ENCODE measurements at regions not wholly inside any gene's neighbourhood (a gene's known extent, or its start where the extent isn't known, plus 50 kb on each side); places are given as distances from the start of the nearest gene placed in this dataset.

- no peak overlapping the region for H3K23ac ChIP-seq (ENCODE audit: insufficient read length)
- no peak overlapping the region for H2BK15ac ChIP-seq (ENCODE audit: low read length)
- POLR2A ChIA-PET (ENCODE audit: partially characterized antibody): no interaction called here
- no peak overlapping the region for H3K4me2 ChIP-seq (ENCODE audit: insufficient read depth in 1 of 2, low read depth in 2 of 2, low read length in 2 of 2)
- no peaks in the 10 kb centered on the region; a peak in 1 of 7 replicates for H3K4me1 ChIP-seq (replicated peaks in 1 of 4; ENCODE audit: control insufficient read depth in 3 of 4, insufficient read depth in 4 of 4, low read length in 3 of 4)
- H4K91ac ChIP-seq (replicated peaks; ENCODE audit: insufficient read length, low read length): no peak overlapping the region
- H4K5ac ChIP-seq (ENCODE audit: insufficient read length, low read depth, low read length): no peak overlapping the region
- H3K4me3 ChIP-seq (ENCODE audit: extremely low read depth in 1 of 4, insufficient read depth in 2 of 4, low read depth in 3 of 4, low read length in 4 of 4): no peak overlapping the region
- no peak overlapping the region for H2BK120ac ChIP-seq (replicated peaks; ENCODE audit: low read depth, low read length)
- FAIRE-seq (no peak), DNase-seq (ENCODE audit: low read depth in 1 of 2, low spot score in 2 of 2) (no peak)
- no peaks in the 10 kb centered on the region; the same call in 1 of the 2 replicates for H3K23me2 ChIP-seq (ENCODE audit: low read depth, low read length)
- no peak overlapping the region for H2AFZ ChIP-seq (ENCODE audit: low read length)
- H2AK5ac ChIP-seq (ENCODE audit: low read depth, low read length): no peak overlapping the region
- H3K56ac ChIP-seq (replicated peaks; ENCODE audit: insufficient read length, low read depth, low read length): no peak overlapping the region
- H3K79me2 ChIP-seq (ENCODE audit: control insufficient read depth in 1 of 2, insufficient read depth in 2 of 2, low read length in 2 of 2): no peaks in the 10 kb centered on the region
- H2BK5ac ChIP-seq (ENCODE audit: low read depth, low read length): no peak overlapping the region
- no peak overlapping the region for H2BK20ac ChIP-seq (ENCODE audit: low read length)
- CTCF ChIA-PET (ENCODE audit: partially characterized antibody): no interaction called here
- H3K79me1 ChIP-seq (ENCODE audit: low read depth, low read length): no peaks in the 10 kb centered on the region
- WGBS, 2 experiments (ENCODE audit: extremely low coverage in 1 of 2, insufficient coverage in 1 of 2, insufficient read length in 1 of 2, insufficient replicate concordance in 2 of 2, low coverage in 1 of 2, low lambda C conversion rate in 2 of 2, missing lambda C conversion rate in 1 of 2): 89% methylated on average over 2 of the region's 2 CpGs; no CpG with 5 or more reads in 1 of the 2 experiments
- no peak for TF ChIP-seq SUZ12 (IDR thresholded peaks at IDR 0.05; ENCODE audit: low read length)
- TF ChIP-seq SP2 (IDR thresholded peaks at IDR 0.05; ENCODE audit: low read length): no peak
- TF ChIP-seq BACH1 (IDR thresholded peaks at IDR 0.05; ENCODE audit: low read length): no peak
- TF ChIP-seq ATF2 (IDR thresholded peaks at IDR 0.05; ENCODE audit: low read length): no peak
- no peak for TF ChIP-seq CBX5 (IDR thresholded peaks at IDR 0.05; ENCODE audit: low read depth, low read length)
- TF ChIP-seq NANOG (IDR thresholded peaks at IDR 0.05; ENCODE audit: insufficient read depth, low read depth, low read length, poor library complexity, severe bottlenecking): no peak
- TF ChIP-seq CTCF (IDR thresholded peaks at IDR 0.05; ENCODE audit: control extremely low read depth in 1 of 3, insufficient read depth in 1 of 3, low read depth in 1 of 3, low read length in 3 of 3): no peak
- no peak for TF ChIP-seq BCL11A (IDR thresholded peaks at IDR 0.05; ENCODE audit: low read depth in 2 of 2, low read length in 2 of 2)
- TF ChIP-seq SP1 (IDR thresholded peaks at IDR 0.05; ENCODE audit: low read depth, low read length): no peak
- no peak for TF ChIP-seq TCF12 (IDR thresholded peaks at IDR 0.05; ENCODE audit: low read depth, low read length)
- TF ChIP-seq CBX8 (IDR thresholded peaks at IDR 0.05; ENCODE audit: borderline replicate concordance, low read depth, low read length): no peak
- TF ChIP-seq JUND (IDR thresholded peaks at IDR 0.05; ENCODE audit: low read length): no peak
- no peak overlapping the region for H2BK12ac ChIP-seq (ENCODE audit: low read depth, low read length)
- H3K9ac ChIP-seq (replicated peaks in 1 of 4; ENCODE audit: extremely low read depth in 1 of 4, low read depth in 3 of 4, low read length in 3 of 4): no peak overlapping the region
- no peak overlapping the region for H3K18ac ChIP-seq (ENCODE audit: extremely low read depth, low read length)
- no peak overlapping the region for H3K4ac ChIP-seq (replicated peaks; ENCODE audit: insufficient read length, low read depth, low read length)
- no peaks in the 10 kb centered on the region for H3K27me3 ChIP-seq (replicated peaks in 1 of 4; ENCODE audit: control insufficient read depth in 3 of 4, extremely low read depth in 1 of 4, insufficient read depth in 3 of 4, low read length in 3 of 4)
- H3K36me3 ChIP-seq (ENCODE audit: control insufficient read depth in 2 of 4, insufficient read depth in 4 of 4, low read length in 3 of 4): no peaks in the 10 kb centered on the region
- no peak overlapping the region for H4K8ac ChIP-seq (ENCODE audit: extremely low read depth, insufficient read depth, low read length)
- H4K20me1 ChIP-seq (replicated peaks in 1 of 2; ENCODE audit: control insufficient read depth in 1 of 2, insufficient read depth in 2 of 2, low read length in 2 of 2): no peaks in the 10 kb centered on the region
- H3K9me3 ChIP-seq (ENCODE audit: insufficient read depth in 2 of 2, low read depth in 1 of 2, low read length in 1 of 2): no peaks in the 10 kb centered on the region
- no peak overlapping the region for H3K14ac ChIP-seq (ENCODE audit: insufficient read length)
- H3K27ac ChIP-seq (ENCODE audit: low read depth, low read length): no peak overlapping the region
These were observed 84.0 kb upstream of the B3GAT2 start for GRCh38 chr6:71040841-71041240.
